Kidney epithelial cell (primary cell): ENCODE measurements at regions not wholly inside any gene's neighbourhood (a gene's known extent, or its start where the extent isn't known, plus 50 kb on each side); places are given as distances from the start of the nearest gene placed in this dataset.

Experiments
- DNase-seq: peaks from one replicate; pipeline ENCODE4 v3.0.0-alpha.2; 2010; ENCODE audit warnings: low read depth
- H3K27me3 ChIP-seq: 2 replicates; pipeline ENCODE4 v1.6.0; 2011; ENCODE audit warnings: low read length; ENCODE audit not compliant: control insufficient read depth, insufficient read depth
- H3K36me3 ChIP-seq: 2 replicates; pipeline ENCODE4 v1.5.1; 2011; ENCODE audit warnings: low read length; ENCODE audit not compliant: control insufficient read depth, insufficient read depth
- H3K4me3 ChIP-seq: 2 replicates; pipeline ENCODE4 v1.5.1; 2011; ENCODE audit warnings: low read depth, mild to moderate bottlenecking, control low read depth, low read length
- CTCF ChIP-seq: IDR thresholded peaks from 2 replicates; pipeline ENCODE4 v1.5.1; 2011; ENCODE audit warnings: mild to moderate bottlenecking, moderate library complexity, low read length, control low read depth, inconsistent platforms; ENCODE audit not compliant: insufficient read depth, poor library complexity, severe bottlenecking

- TF ChIP-seq CTCF = no peak
- DNase-seq = no peak
Observed at GRCh38 chr2:146817613-146818012, 1027.2 kb upstream of the ACVR2A start.

DNA sequence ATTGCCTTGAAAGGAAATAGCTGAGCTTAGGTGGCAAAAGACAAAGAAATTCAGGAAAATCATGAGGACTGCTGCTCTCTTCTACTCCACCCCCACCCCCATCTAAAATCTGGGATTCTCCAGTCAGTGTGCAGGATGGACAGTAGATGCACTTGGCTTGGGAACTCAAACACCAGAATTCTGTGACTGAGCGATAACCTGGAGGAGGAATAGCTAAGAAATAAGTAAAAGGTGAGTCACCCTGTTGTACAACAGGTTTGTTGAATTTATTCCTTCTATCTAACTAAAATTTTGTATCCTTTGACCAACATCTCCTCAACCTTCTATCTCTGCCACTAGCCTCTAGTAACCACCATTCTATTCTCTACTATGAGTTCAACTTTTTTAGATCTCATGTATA, 1029.9 kb upstream of the ACVR2A start:
- Histone ChIP-seq H3K36me3 (no peaks in the 10 kb centered on the region), H3K27me3 (no peaks in the 10 kb centered on the region), H3K4me3 (no peak overlapping the region)
- no peak for DNase-seq
- TF ChIP-seq CTCF = no peak

More at GRCh38 chr2:146817613-146818012, 1027.2 kb upstream of the ACVR2A start:
- H3K27me3 ChIP-seq = no peaks in the 10 kb centered on the region
- H3K36me3 ChIP-seq = no peaks in the 10 kb centered on the region
- no peak overlapping the region for H3K4me3 ChIP-seq

GRCh38 chr2:146807568-146808168, 1037.2 kb upstream of the ACVR2A start:
- Histone ChIP-seq H3K27me3 (no peaks in the 10 kb centered on the region), H3K36me3 (no peaks in the 10 kb centered on the region), H3K4me3 (no peak overlapping the region)
- DNase-seq = no peak
- no peak for TF ChIP-seq CTCF

GRCh38 chr2:146806364-146807005, 1038.3 kb upstream of the ACVR2A start:
- no peaks in the 10 kb centered on the region for H3K36me3 ChIP-seq
- TF ChIP-seq CTCF = no peak
- no peak overlapping the region for H3K4me3 ChIP-seq
- H3K27me3 ChIP-seq = no peaks in the 10 kb centered on the region
- no peak for DNase-seq

GRCh38 chr2:146804288-146804687, 1040.5 kb upstream of the ACVR2A start:
- DNase-seq = no peak
- TF ChIP-seq CTCF = no peak
- H3K27me3 ChIP-seq = no peaks in the 10 kb centered on the region
- H3K4me3 ChIP-seq = no peak overlapping the region
- H3K36me3 ChIP-seq = no peaks in the 10 kb centered on the region

- no peak overlapping the region for H3K4me3 ChIP-seq
- no peaks in the 10 kb centered on the region for H3K27me3 ChIP-seq
- no peak for DNase-seq
- H3K36me3 ChIP-seq = no peaks in the 10 kb centered on the region
- no peak for TF ChIP-seq CTCF
Observed at GRCh38 chr2:146801886-146802285, 1042.9 kb upstream of the ACVR2A start.
